Occipital lobe (tissue), 1 donor: ENCODE measurements at regions not wholly inside any gene's neighbourhood (a gene's known extent, or its start where the extent isn't known, plus 50 kb on each side); places are given as distances from the start of the nearest gene placed in this dataset.
"Not testable (repeated sequence)": the region's sequence is repeated elsewhere in the genome, so short reads cannot be mapped to it uniquely, and the experiment has no call there.

Source experiments
- DNase-seq: peaks from one replicate; lab custom pipeline; 2025; lab: John Stamatoyannopoulos, UW

DNA sequence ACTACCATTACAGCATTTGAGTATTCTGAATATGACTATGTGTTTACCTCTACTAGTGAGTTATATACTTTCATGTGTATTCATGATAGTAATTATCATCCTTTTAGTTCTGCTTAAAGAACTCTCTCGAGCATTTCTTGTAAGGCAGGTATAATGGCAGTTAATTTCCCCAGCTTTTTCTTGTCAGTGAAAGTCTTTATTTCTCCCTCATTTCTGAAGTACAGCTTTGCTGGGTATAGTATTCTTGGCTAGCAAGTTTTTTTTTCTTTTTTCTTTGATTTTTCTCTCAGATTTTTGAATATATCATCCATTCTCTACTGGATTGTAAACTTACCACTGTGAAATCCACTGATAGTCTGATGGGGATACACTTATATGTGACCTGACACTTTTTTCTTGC lies 165.9 kb upstream of the ARHGAP5 start:
- no peak for DNase-seq

DNA sequence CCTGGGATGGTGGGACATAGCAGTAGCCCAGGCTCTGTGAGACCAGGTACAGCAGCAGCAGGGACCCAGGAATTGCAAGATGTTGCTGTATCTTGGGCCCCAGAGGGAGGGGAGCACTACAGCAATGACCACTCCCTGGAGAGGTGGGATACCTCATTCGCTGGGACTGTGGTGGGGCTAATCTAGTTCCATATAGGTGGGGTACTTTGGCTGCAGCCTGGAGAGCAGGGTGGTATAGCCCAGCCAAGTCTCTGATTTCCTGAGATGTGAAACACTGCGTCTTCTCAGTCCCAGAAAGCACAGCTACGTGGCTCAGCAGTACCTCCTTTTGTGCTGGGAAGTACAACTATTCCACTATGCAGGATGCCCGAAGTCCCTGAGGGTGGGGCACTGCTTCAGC lies 163.7 kb upstream of the ARHGAP5 start:
- no peak for DNase-seq

DNA sequence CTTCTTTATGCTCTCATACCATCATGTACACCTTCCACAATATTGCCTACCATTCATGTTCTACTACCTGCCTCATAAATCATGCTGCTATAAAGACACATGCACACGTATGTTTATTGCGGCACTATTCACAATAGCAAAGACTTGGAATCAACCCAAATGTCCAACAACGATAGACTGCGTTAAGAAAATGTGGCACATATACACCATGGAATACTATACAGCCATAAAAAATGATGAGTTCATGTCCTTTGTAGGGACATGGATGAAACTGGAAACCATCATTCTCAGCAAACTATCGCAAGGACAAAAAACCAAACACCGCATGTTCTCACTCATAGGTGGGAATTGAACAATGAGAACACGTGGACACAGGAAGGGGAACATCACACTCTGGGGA lies 158.8 kb upstream of the ARHGAP5 start:
- not testable (repeated sequence) for DNase-seq

DNA sequence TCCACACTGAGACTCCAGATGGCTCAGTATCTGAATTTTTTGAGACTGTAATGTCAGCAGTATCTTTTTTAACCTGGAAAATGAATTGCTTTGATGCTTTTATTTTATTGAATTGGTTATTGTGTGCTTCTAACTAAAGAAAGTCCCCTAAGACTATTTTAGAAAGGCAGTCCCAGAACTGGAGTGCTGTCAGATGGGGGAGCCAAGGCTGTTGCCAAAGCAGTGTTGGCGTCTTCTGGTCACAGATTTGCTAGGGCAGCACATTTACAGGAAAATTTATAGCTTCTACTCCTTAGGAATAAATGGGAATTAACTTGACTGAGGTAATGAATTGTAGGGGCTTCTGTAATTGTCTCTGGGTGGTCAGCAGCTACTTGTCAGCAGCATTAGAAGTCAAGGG lies 157.1 kb upstream of the ARHGAP5 start:
- no peak for DNase-seq

DNA sequence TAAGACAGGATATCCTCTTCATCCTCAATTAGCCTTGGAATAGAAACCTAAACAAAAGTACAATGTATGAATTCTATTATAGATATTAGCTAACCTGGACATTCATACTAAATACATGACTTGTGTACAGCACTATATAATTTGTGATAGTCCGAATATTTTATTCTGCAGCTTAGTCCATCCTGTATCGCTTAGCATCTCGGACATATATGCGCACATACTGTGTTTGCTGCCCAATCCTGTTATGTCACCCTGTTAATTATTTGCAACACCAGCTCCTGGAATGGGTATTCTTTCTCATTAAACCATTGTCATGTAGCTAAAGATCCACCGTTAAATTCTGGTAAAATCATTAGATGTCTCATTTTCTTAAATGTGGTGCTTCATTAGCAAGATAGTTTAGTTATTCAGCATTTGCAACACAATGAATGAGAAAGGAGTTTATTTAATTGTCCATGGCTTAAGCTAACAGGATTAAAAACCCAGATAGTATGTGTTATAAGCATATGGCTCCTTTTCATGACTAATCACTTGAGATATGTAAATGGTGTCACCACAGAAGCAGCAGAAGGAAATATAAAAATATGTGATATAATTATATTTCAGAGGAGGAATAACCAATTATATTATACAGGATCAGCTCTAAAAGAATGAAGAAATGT lies 156.0 kb upstream of the ARHGAP5 start:
- DNase-seq: no peak

DNA sequence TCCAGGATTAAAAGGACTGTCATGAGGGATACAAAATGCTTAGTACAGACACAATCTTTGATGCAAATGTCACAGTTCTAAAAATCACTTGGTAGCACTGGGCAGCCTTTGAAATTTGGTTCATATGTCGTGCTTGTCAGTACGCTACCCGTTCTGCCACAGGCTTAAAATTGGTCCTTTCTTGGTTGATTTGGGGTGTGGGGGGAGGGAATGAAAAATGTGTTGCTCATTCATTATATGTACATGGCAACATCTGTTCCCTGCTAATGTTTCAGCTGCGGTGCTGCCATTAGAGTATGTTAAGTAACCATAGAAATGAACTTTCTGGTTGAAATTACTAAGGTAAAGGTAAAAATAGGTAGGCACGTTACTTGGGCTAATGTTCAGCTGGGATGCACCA lies 155.4 kb upstream of the ARHGAP5 start:
- no peak for DNase-seq

DNA sequence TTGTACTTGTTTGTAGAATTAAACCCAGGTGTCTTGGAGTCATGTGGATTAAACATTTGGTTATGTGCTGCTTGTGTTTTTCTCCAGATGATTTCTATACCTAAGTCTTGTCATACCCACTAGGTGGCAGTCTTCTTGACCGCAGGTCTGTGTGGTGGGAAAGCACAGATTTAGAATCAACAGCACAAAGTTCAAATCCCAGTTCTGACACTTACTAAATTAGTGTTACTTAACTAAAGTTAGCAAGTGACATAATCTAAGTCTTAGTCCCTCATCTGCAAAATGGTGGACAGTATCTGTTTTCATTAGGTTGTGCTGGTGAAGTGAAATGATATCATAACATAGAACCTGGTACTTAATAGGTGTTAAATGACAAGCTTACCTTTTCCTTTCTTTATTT lies 151.0 kb upstream of the ARHGAP5 start:
- DNase-seq: no peak

DNA sequence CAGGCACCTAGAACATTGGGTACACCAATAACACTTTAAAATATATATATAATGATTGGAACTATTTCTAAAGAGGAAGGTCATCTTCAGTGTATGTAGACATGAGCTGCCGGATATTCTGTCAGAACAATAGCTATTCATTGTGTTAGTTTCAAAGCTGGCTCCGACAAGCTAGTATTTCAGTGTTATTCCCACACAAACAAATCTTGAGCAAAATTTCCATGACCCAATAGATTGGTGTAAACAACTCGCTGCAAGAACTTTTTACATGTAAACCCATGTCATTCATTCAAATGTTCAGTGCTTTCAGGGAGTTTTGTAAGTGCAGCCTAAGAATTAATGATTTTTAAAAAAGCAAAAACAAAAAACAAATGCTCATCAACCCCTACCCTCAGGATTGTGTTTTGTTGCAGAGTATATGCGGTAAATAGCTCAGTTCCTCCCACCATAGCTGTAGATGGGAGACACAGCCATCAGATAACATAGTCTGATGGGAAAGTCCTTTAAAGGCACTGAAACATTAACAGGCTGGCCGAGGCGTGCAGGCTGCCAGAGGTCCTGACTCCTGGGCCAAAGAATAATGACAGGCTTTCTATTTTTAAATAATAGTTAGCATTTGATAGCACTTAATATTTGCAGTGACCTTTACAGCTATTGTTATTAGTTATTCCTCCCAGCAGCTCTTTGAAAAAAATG lies 150.3 kb upstream of the ARHGAP5 start:
- no peak for DNase-seq

DNA sequence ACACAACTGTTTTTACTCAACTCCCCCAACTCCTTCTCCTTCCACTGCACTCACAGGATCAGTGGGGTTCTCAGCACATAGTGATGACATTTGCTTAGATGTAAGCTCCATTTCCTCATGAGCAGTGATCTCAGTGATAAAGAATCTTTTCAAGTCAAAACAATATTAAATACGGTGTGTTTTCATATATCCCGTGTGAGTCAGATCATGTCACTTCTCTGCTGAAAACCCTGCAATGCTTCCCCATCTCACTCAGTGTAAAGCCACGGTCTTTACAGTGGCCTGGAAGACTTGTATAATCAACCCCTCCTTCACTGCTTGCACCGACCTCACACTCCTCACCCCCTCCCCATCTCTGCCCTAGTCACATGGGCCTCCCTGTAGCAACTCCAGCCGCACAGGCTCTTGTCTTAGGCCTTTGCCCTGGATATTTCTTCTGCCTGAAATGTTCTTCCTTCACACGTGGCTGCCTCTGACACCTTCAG lies 149.7 kb upstream of the ARHGAP5 start:
- DNase-seq: no peak

DNA sequence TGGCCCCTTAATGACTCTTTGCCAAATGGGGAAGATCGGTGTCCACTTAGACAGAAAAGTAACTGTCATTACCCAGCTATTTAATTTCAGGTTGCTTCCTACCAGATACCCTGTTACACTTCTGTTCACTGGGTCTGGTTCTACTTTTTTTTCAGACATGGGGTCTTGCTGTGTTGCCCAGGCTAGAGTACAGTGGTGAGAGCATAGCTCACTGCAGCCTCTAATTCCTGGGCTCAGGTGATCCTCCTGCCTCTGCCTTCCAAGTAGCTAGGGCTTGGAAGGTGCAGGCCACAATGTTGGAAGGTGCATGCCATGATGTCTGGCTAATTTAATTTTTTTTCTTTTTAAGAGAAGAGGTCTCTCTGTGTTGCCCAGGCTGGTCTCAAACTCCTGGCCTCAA lies 147.0 kb upstream of the ARHGAP5 start:
- no peak for DNase-seq

DNA sequence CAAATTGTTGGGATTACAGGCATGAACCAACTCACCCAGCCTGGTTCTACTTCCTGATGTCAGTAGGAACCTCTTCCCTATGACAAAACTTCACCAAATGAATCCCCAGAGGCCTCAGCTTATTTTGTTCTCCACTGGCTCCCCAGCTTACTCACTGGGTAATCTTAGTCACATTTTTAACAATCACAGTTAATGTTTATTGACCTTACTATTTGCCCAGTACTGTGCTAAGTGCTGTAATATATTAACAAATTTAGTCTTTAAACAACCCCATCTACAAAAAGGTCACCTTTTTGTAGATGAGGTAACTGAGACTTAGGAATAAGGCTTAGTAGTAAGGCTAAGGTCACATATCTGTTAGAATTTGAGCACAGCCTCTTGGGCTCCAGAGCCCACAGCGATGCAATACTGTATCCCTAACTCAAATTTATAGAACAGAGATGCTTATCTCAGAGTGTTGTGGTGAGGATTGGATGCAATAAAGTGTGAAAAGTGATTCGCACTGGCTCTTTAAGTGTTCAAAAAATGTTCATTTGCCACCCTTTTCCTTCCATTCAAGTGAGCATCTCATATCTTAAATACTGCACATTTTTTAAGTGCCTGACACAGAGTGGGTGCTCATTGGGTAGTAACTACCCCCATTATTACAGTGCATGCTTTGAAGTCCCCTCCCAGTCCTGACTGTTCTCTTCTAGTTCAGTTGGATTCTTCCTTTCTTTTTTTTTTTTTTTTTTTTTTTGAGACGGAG lies 146.4 kb upstream of the ARHGAP5 start:
- DNase-seq: no peak

DNA sequence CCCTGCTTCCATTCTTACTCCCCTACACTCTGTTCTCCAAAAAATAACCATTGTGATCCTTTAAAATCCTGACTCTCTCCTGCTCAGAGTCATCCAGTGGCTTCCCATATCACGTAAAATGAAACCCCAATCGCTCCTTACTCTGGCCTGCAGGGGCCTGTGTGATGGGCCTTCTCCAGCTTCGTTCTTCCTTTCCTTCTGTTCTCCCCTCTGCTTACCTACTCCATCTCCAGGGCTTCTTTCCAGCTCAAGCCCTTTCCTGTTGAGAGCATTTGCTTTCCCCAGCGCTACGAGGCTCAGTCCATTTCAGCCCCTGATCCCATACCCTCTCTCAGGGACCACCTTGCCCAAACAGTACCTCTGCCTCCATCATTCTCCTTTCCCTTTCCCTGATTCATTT lies 144.4 kb upstream of the ARHGAP5 start:
- no peak for DNase-seq

DNA sequence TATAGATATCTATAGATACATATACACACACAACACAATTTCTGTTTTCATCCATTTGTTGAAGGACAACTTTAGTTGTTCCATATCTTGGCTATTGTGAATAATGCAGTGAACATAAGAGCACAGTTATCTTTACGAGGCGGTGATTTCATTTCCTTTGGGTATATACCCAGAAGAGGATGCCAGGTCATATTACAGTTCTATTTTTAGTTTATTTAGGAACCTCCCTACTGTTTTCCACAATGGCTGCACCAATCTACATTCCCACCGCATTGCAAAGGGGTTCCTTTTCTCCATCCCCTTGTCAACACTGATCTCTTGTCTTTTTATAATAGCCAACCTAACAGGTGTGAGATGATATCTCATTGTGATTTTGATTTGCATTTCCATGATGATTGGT lies 143.4 kb upstream of the ARHGAP5 start:
- DNase-seq: no peak

DNA sequence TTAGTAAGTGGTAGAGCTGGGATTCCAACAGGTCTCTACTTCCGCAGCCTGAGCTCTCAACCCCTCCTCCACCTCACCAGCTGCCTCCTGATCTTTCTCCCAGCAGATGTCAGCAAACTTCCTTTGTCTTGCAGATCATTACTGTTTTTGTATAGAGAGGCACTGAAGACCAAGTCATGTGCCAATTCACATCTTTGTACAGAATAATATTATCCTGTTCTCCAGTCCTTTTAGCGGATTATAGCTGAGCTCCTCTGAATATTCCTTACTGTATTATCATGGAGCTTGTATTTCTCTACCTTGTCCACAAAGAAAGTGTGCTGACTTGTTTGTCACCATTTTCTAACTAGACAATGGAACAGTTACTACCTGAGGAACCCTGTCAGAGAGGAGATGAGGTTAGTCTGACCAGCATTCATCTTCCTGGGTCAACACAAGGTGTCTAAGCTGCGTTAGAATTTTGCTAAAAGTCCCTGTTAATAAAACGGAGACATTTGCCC lies 142.3 kb upstream of the ARHGAP5 start:
- no peak for DNase-seq

DNA sequence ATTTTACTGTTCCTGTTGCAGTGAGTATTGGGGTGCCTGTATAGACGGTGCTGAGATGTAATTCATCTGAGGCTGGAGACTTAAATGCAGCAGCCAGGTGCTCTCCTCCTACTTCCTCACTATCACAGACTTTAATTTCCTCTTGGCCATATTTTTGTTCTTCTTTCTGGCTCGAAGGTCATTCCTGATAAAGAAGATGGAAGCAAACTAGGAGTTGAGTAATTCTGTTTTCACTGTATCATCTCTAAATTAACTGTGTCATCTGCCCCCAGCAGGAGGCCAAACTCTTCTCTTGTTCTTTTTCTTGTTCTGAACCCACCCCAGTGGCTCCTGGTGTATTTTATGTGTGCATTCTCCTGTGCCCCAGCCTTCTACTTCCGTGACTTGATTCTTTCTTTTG lies 141.7 kb upstream of the ARHGAP5 start:
- no peak for DNase-seq

DNA sequence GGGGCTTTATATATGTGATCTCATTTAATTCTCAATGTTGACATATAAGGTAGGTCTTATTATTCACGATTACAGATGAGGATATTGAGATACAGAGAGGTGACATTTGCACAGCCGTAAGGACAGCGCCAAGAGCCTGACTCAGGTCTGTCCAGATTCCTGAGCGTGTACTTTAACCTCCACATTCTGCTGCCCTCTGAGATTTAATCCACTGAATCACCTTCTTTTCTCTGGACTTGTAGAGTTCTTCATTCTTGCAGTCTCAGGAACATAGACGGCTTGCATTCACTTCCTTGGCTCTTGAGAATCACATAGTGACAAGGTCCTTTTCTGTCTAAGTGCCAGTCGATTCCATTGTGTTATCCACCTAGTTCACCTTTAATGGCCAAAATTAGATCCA lies 141.0 kb upstream of the ARHGAP5 start:
- no peak for DNase-seq

DNA sequence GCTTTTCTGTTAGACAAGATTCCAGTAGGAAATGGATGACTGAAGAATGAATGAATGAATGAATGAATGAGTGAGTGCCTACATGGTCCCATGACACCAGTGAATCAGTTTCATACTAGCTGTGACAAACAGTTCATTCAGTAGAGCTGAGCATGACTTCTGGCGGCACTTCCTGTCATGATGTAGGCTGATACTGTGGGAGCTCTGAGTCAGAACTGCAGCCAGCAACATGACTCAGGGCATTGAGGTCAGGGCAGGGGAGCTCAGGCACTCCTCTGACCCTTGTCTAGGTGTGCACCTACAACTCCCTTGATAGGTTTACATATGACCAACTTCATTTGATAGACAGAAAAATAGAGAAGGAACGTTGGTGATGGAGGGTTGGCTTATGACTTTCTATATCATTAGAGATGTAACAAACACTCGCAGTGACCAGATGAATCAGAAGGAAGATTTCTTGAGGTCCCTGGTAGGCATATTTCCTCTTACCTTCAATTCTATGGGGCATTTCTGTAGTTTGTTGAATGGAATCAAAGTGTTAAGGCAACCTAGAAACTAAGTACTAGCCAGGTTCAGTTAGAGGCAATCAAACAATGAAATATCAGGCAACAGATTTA lies 139.3 kb upstream of the ARHGAP5 start:
- peak; percentile 24 for DNase-seq

DNA sequence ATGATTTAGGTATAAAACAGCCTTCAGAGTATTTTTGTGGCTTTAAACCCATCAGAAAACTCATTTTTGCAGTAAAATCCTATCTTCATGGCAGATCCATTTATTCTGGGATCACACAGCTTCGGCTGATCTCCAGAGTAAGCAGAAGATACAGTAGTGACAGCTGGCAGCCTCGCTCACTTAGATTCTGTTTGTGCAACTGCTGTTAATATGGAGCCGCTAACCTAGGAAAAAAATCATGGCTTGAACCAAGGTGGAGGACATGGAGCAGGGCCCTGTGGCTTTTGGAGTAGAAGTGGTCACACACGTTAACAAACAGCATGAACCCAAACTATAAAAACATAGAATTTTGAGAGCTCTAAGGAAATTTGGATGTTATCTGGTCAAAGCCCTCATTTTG lies 137.2 kb upstream of the ARHGAP5 start:
- no peak for DNase-seq

DNA sequence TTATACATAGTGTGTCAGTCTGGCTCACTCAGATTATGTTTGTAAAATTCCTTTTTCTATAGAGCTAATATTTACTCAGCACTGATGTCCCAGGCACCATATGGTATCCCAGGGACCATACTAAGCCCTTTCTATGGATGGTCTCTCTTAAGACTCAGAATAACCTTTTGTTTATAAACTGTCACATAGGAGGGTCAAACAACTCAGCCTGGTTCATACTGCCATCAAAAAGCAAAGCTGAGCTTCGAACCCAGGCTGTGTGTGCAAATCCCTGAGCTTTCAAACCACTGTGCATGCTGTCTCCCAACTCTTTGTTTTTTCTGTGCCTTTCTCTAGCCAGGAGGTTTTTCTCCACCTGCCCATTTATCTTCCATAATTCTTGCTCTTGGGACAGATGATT lies 135.6 kb upstream of the ARHGAP5 start:
- no peak for DNase-seq

DNA sequence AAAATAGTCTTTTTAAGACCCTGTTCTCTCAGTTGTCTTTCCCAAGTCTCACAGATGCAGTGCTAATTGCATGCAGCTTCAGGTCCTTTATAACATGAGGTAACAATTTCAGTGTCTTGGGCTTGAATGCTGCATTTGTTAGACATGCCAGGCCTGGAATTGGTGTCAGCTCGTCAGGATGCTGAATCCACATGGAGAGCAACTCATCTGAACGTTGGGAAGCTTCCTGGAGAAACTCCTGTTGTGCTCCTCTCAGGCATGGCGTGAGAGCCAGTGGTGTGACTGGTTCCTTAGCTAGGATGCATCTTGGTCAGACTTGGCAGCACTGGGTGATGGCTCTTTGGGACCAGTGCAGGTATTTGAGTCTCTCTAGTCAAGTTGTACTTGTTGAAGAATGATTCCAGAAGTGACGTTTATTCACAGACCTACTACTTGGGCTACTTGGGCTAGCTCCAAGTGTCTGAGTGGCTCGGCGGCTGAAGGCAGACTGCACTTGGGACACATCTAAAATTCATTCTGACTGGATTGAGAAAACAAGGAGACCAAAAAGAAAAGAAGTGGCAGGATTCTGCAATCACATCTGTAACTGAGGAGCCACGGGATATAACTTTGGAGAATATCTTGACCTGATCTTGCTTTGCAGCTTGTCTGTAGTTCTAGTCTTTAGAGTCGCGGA lies 134.8 kb upstream of the ARHGAP5 start:
- DNase-seq: no peak

DNA sequence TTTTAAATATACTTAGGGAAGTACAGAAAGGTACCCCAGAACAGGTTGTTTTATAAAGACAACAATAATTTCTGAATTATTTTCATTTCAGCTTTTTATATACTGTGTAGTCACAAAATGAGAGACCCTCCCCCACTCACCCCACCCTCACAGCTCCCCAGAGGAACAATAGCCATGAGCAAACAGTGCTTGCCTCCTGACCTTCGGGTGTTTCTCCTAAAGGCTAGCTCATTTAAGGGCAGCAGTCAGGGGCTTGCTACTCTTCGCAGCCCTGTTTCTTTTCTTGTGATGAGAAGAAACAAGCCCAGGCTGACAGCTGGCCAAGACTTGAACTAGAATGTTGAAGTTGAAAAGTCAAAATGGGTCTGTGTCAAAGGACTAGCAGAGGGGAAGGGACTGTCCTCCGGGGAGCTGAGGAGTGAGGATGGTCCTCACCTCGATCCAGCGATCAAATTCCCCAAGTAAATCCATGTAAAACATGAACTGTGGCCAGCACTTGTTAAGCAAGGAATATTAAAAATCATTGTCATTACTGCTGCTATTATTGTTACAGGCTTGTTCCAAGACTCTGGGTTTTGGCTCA lies 133.8 kb upstream of the ARHGAP5 start:
- no peak for DNase-seq
